GM12878 (cell line): ENCODE measurements at regions not wholly inside any gene's neighbourhood (a gene's known extent, or its start where the extent isn't known, plus 50 kb on each side); places are given as distances from the start of the nearest gene placed in this dataset.

Experiments
- ATAC-seq: fragments of 200-7000 bp; cut with Tn5 transposase; 3 replicates; pipeline ENCODE4 v1.9.1; 2020; ENCODE audit warnings: mild to moderate bottlenecking, moderate library complexity
- BruUV-seq: library from RNA; stranded (reverse); fragments of 400-500 nt; replicated peaks from 2 replicates; lab custom pipeline; 2021; lab: Mats Ljungman, UMichigan
- CTCF ChIA-PET: fragments of 300-600 bp; sonication (Branson Sonifier 250); formaldehyde crosslinking; extraction: SDS; loops from one replicate; lab custom pipeline; 2021; ENCODE audit warnings: inconsistent platforms; lab: Yijun Ruan, JAX
- POLR2A ChIA-PET: fragments of 350-600 bp; formaldehyde crosslinking; extraction: SDS; loops from one replicate; lab custom pipeline; 2021; ENCODE audit warnings: inconsistent platforms; lab: Charles Lee
- RAD21 ChIA-PET: fragments of 300-600 bp; sonication (Branson Sonifier 250); formaldehyde crosslinking; loops from one replicate; lab custom pipeline; 2023; ENCODE audit warnings: antibody characterized with exemption; ENCODE audit not compliant: unreplicated experiment; lab: Charles Lee
- SMC1A ChIA-PET: fragments of 300-600 bp; sonication (Branson Sonifier 250); formaldehyde crosslinking; loops from one replicate; lab custom pipeline; 2023; ENCODE audit not compliant: unreplicated experiment, uncharacterized antibody; lab: Charles Lee
- DNase-seq: peaks from one replicate; pipeline ENCODE4 v3.0.0-alpha.2; 2011; ENCODE audit warnings: low read depth, low spot score
- FAIRE-seq: peaks from 3 replicates; lab custom pipeline; 2011; peaks lifted over from hg19 to GRCh38; lab: Jason Lieb, UNC
- H2AFZ ChIP-seq: 2 replicates; pipeline ENCODE4 v1.6.0; 2011; ENCODE audit warnings: low read depth, low read length, control low read depth; ENCODE audit not compliant: control insufficient read depth
- H3K27ac ChIP-seq: 2 replicates; pipeline ENCODE4 v1.5.1; 2011; ENCODE audit warnings: control low read depth; ENCODE audit not compliant: control insufficient read depth, insufficient read depth
- H3K27me3 ChIP-seq, 2 experiments: replicated peaks in 1 of 2; 2 replicates each; pipeline versions ENCODE4 v1.6.0 to v1.6.1; 2011; ENCODE audit warnings: low read length in 1 of 2; ENCODE audit not compliant: control insufficient read depth in 2 of 2, insufficient read depth in 2 of 2
- H3K36me3 ChIP-seq, 2 experiments: 2 replicates each; pipeline ENCODE4 v1.5.1; 2011; ENCODE audit warnings: low read length in 1 of 2; ENCODE audit not compliant: control insufficient read depth in 2 of 2, insufficient read depth in 2 of 2
- H3K4me1 ChIP-seq: 2 replicates; pipeline ENCODE4 v1.6.1; 2011; ENCODE audit warnings: mild to moderate bottlenecking, low read length, moderate library complexity, mixed read lengths; ENCODE audit not compliant: control insufficient read depth, insufficient read depth
- H3K4me2 ChIP-seq: 2 replicates; pipeline ENCODE4 v1.6.0; 2011; ENCODE audit warnings: control low read depth; ENCODE audit not compliant: control insufficient read depth, insufficient read depth
- H3K4me3 ChIP-seq: fragments of 200-600 bp; sonication (generic); 2 replicates; pipeline ENCODE4 v1.5.1; 2016
- H3K79me2 ChIP-seq: 2 replicates; pipeline ENCODE4 v1.6.0; 2011; ENCODE audit warnings: low read length; ENCODE audit not compliant: control insufficient read depth, insufficient read depth
- H3K9ac ChIP-seq: 2 replicates; pipeline ENCODE4 v1.8.0; 2011; ENCODE audit warnings: low read length, control low read depth, mixed read lengths; ENCODE audit not compliant: control insufficient read depth, insufficient read depth
- H3K9me3 ChIP-seq: replicated peaks from 3 replicates; pipeline ENCODE4 v1.5.1; 2011; ENCODE audit warnings: mild to moderate bottlenecking, low read length; ENCODE audit not compliant: control insufficient read depth, insufficient read depth
- H4K20me1 ChIP-seq: 2 replicates; pipeline ENCODE4 v1.6.0; 2011; ENCODE audit not compliant: control insufficient read depth, insufficient read depth
- CBX5 ChIP-seq: sonication (generic); IDR thresholded peaks from 2 replicates; pipeline ENCODE4 v1.6.1; 2016; ENCODE audit warnings: low read depth, moderate library complexity, mild to moderate bottlenecking, inconsistent platforms
- CTCF ChIP-seq, 3 experiments: IDR thresholded peaks in 2 of 3; conservative IDR thresholded peaks in 1 of 3; 2 replicates each; pipeline ENCODE4 v1.5.1; 2011; ENCODE audit warnings: low read depth in 3 of 3, low read length in 3 of 3, mild to moderate bottlenecking in 3 of 3, control low read depth in 2 of 3, moderate library complexity in 2 of 3, inconsistent platforms in 1 of 3, mixed read lengths in 1 of 3; ENCODE audit not compliant: control insufficient read depth in 2 of 3, insufficient read depth in 1 of 3; ENCODE audit errors: extremely low read depth in 1 of 3
- HCFC1 ChIP-seq: fragments of 150-350 bp; IDR thresholded peaks from 2 replicates; pipeline ENCODE4 v1.6.1; 2014; ENCODE audit warnings: low read length
- IKZF2 ChIP-seq, 2 experiments: fragments of 450-650 bp; IDR thresholded peaks; 2 replicates each; pipeline ENCODE4 v1.6.1; 2017; ENCODE audit warnings: mild to moderate bottlenecking in 2 of 2, moderate library complexity in 2 of 2
- JUNB ChIP-seq: IDR thresholded peaks from 2 replicates; pipeline ENCODE4 v1.6.1; 2016; ENCODE audit warnings: antibody characterized with exemption, mild to moderate bottlenecking
- KDM1A ChIP-seq: fragments of 200-600 bp; sonication (generic); IDR thresholded peaks from 2 replicates; pipeline ENCODE4 v1.6.1; 2016; ENCODE audit warnings: borderline replicate concordance
- NFXL1 ChIP-seq: fragments of 450-650 bp; IDR thresholded peaks from 2 replicates; pipeline ENCODE4 v1.6.1; 2017; ENCODE audit warnings: antibody characterized with exemption, mild to moderate bottlenecking, borderline replicate concordance
- NR2F1 ChIP-seq: fragments of 450-650 bp; conservative IDR thresholded peaks from 2 replicates; pipeline ENCODE4 v1.6.1; 2017; ENCODE audit warnings: mild to moderate bottlenecking
- POLR2AphosphoS5 ChIP-seq: IDR thresholded peaks from 2 replicates; pipeline ENCODE4 v1.6.1; 2011; ENCODE audit warnings: mild to moderate bottlenecking, low read length, inconsistent platforms
- RB1 ChIP-seq: fragments of 450-650 bp; formaldehyde crosslinking; IDR thresholded peaks from 2 replicates; pipeline ENCODE4 v1.6.1; 2017; ENCODE audit warnings: mild to moderate bottlenecking, borderline replicate concordance
- SIN3A ChIP-seq: IDR thresholded peaks from 2 replicates; pipeline ENCODE4 v1.6.1; 2012; ENCODE audit warnings: low read depth, low read length, improper control_type of control experiment
- SKIL ChIP-seq: fragments of 450-650 bp; IDR thresholded peaks from 2 replicates; pipeline ENCODE4 v1.6.1; 2017; ENCODE audit warnings: mild to moderate bottlenecking, low read depth, inconsistent platforms; ENCODE audit not compliant: poor library complexity, severe bottlenecking
- TBL1XR1 ChIP-seq: IDR thresholded peaks from 2 replicates; pipeline ENCODE4 v1.6.1; 2012; ENCODE audit warnings: low read depth, low read length, improper control_type of control experiment
- YBX1 ChIP-seq: fragments of 450-650 bp; IDR thresholded peaks from 2 replicates; pipeline ENCODE4 v1.6.1; 2016; ENCODE audit warnings: antibody characterized with exemption
- ZNF207 ChIP-seq: fragments of 450-650 bp; IDR thresholded peaks from 2 replicates; pipeline ENCODE4 v1.6.1; 2014; ENCODE audit warnings: antibody characterized with exemption, mild to moderate bottlenecking, borderline replicate concordance
- ZNF217 ChIP-seq: fragments of 450-650 bp; IDR thresholded peaks from 2 replicates; pipeline ENCODE4 v1.6.1; 2017; ENCODE audit warnings: antibody characterized with exemption, mild to moderate bottlenecking
- WGBS: methylation state at CpG from one replicate; pipeline ENCODE4 v1.1.6; 2016; ENCODE audit warnings: low lambda C conversion rate; ENCODE audit not compliant: insufficient replicate concordance, insufficient coverage; ENCODE audit errors: missing lambda C conversion rate; 5-methylcytosine and 5-hydroxymethylcytosine counted together
- in situ Hi-C: fragments of 300-500 bp; cut with MboI; formaldehyde crosslinking; loops from 9 replicates; pipeline ENCODE4 v1.14.3; 2018; ENCODE audit warnings: mixed read lengths
- intact Hi-C: fragments of 100-400 bp; cut with micrococcal nuclease; formaldehyde crosslinking; loops from one replicate; pipeline ENCODE4 v1.14.2; 2022; ENCODE audit not compliant: unreplicated experiment

GRCh38 chr6:11925805-11926204 is 86.3 kb upstream of the HIVEP1 start:
- Histone ChIP-seq H3K4me2 (no peak overlapping the region), H2AFZ (no peak overlapping the region), H3K27ac (no peak overlapping the region), H3K4me3 (no peak overlapping the region), H4K20me1 (no peaks in the 10 kb centered on the region), H3K4me1 (no peaks in the 10 kb centered on the region), H3K9me3 (no peaks in the 10 kb centered on the region)
- in situ Hi-C loops: no loop called here
- RAD21 ChIA-PET: no interaction called here
- intact Hi-C loops: no loop called here
- no TSS peak for BruUV-seq
- CTCF ChIA-PET: no interaction called here
- TF ChIP-seq IKZF2 (IDR thresholded peaks at IDR 0.05) (no peak), NR2F1 (no peak), ZNF217 (no peak), TBL1XR1 (no peak), CBX5 (no peak), SIN3A (no peak), CTCF (IDR thresholded peaks at IDR 0.05 in 2 of 3, conservative IDR thresholded peaks at IDR 0.05 in 1 of 3; ENCODE audit: control insufficient read depth in 2 of 3, extremely low read depth in 1 of 3, insufficient read depth in 1 of 3, low read depth in 3 of 3, low read length in 3 of 3) (no peak), ZNF207 (no peak), RB1 (no peak), NFXL1 (no peak), JUNB (no peak), SKIL (no peak), YBX1 (no peak), HCFC1 (no peak), POLR2AphosphoS5 (no peak), KDM1A (no peak)
- TF ChIP-seq, all 136 proteins: peak for 0
- FAIRE-seq (no peak), ATAC-seq (no peak), DNase-seq (no peak)
- Histone ChIP-seq H3K27me3 (no peaks in the 10 kb centered on the region), H3K9ac (no peak overlapping the region), H3K79me2 (no peaks in the 10 kb centered on the region), H3K36me3 (no peaks in the 10 kb centered on the region)
- SMC1A ChIA-PET: no interaction called here
- 81% methylated on average over 9 of the region's 9 CpGs for WGBS
- POLR2A ChIA-PET: no interaction called here
